ENCODE measurements at regions not wholly inside any gene's neighbourhood (a gene's known extent, or its start where the extent isn't known, plus 50 kb on each side); places are given as distances from the start of the nearest gene placed in this dataset.

DNA sequence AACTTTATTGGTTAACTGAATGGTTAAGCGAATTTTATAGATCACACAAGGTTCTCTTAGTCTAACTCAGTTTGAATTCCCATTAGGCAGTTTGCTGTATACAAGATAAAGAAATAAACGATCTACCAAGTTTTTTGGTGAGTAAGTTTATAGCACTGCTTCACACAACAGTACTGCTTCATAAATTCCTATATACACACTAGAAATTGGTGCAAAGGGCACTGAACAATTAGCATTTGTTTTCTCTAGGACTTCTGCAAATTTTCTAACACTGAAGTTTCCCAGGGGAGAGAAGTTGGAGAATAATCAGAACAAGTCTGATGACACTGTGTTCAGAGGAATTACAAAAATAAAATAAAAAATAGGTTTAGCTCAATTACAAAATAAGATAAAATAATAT, 1138.8 kb upstream of the PCDH9 start:
- TF ChIP-seq, protein P1, sequence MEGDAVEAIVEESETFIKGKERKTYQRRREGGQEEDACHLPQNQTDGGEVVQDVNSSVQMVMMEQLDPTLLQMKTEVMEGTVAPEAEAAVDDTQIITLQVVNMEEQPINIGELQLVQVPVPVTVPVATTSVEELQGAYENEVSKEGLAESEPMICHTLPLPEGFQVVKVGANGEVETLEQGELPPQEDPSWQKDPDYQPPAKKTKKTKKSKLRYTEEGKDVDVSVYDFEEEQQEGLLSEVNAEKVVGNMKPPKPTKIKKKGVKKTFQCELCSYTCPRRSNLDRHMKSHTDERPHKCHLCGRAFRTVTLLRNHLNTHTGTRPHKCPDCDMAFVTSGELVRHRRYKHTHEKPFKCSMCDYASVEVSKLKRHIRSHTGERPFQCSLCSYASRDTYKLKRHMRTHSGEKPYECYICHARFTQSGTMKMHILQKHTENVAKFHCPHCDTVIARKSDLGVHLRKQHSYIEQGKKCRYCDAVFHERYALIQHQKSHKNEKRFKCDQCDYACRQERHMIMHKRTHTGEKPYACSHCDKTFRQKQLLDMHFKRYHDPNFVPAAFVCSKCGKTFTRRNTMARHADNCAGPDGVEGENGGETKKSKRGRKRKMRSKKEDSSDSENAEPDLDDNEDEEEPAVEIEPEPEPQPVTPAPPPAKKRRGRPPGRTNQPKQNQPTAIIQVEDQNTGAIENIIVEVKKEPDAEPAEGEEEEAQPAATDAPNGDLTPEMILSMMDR (IDR thresholded peaks at IDR 0.05), result no peak
- TF ChIP-seq POLR2A (IDR thresholded peaks at IDR 0.05), result no peak

All from heart left ventricle (tissue), 13 donors.